NCI-H2227 (cell line): ENCODE measurements at regions not wholly inside any gene's neighbourhood (a gene's known extent, or its start where the extent isn't known, plus 50 kb on each side); places are given as distances from the start of the nearest gene placed in this dataset.

ENCODE experiments used
- DNase-seq: peaks from one replicate; lab custom pipeline; 2025; ENCODE audit not compliant: unreplicated experiment; lab: John Stamatoyannopoulos, UW

DNA sequence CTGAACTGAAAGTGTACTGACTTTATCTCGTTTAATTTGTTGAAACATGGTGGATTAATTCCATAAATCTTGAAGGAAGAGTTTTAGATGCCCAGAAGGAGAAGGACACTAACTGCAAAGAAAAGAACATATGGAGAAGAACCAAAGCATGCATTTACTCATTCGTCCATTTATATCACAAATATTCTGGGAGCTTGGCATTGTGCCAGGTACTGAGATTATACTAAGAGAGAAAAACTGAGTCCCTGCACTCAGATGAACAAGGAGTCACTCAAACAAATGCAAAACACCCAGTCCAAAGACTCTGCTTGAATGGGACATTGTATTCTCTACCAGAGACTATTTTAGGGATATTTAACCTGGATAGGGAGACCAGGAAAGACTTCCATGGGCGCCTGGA, 588.0 kb upstream of the MGMT start:
- DNase-seq = no peak

DNA sequence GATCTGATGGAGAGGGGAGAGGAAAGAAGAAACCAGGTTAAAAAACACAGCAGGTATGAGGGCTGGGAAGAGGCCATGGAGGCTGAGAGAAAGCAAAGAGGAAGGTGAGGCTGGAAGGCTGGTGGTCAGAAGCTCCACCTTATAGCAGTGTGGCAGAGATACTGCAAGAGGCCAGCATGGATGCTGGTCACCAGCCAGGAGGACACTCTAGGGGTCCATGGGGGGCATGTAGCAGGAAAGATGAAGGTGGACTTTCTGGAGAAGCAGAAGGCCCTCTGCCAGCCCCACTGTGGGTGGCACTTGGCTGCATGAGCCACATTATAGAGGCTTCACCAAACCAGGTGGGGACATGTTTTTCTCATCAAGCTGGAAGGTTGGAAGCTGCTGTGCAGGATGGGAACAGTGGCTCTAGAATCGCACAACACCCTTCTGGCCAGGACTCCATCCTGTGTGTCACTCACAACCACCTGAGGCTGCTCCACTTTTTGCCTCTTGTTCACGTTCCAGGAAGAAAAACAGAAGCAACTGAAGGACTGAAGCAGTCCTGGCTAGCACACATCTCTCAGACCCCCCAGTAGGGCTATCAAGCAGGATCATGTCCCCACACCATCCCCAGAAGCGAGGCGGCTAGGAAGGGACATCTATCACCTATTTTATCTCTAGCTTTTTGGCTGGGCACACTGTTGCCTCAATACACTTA, 587.5 kb upstream of the MGMT start:
- DNase-seq = no peak

DNA sequence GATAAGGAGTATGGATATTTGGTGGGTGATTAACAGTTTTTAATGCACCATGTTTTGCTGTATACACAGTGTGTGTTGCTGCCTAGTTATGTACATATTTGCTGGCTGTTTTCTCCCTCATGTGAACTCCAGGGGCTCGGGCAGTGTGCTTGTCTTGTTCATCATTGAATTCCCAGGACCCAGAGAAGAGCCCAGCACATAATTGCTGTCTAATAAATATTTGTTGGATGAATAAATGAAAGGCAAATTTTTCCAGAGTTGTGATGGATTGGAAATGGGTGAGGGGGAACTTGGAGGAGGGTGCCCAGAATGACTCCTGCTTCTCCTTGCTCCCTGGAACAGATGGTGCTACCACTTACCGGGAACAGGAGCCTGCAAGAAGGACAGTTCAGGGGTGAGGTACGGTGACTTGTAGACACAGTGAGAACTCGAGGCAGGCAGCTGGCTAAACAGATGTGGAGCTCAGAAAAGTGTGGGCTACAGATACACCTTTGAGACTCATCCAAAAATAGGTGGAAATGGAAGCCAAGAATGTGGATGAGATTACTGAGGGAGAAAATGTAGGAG, 586.8 kb upstream of the MGMT start:
- no peak for DNase-seq

- DNase-seq = no peak
Observed at GRCh38 chr10:128881086-128881485, 586.0 kb upstream of the MGMT start.

DNA sequence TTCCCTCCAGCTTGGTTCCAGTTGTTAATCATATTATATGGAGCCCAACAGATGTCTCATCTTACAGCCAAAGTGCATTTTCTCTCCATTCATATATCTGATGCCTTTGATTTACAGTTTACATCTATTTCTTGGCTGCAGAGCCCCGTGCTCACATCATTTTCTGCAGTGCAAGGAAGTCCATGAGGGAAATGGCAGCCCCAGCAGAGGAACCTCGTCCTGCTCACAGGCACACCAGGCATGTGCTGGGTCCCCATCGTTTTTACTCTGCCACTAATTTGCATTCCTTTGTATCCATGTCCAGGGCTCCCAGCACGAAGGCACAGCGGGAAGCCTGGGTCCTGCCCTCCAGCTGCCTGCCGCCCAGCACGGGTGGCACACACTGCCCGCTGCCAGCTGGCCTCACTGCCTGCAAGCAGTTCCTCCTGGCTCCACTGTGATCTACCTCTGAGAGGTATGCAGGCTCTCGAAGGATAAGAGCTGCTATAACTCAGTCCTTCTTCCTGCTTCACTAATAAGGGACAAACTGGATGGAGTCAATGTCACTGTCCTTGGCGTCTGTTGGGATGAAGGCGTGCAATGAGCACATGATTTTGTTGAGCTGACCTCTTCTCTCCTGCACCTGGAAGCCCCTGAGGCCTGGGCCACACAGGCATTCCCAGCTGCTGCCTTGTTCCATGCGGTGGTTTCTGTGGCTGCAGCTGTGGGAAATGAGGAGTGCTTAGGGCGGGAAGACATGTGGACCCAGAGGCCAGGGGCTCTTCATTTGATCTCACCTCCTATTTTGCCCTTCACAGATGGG, 583.6 kb upstream of the MGMT start:
- DNase-seq = no peak

- DNase-seq = no peak
Observed at GRCh38 chr10:128884033-128884425, 583.0 kb upstream of the MGMT start.

- DNase-seq = no peak
Observed at GRCh38 chr10:128884496-128885072, 582.5 kb upstream of the MGMT start.

- no peak for DNase-seq
Observed at GRCh38 chr10:128885573-128886555, 581.2 kb upstream of the MGMT start.

DNA sequence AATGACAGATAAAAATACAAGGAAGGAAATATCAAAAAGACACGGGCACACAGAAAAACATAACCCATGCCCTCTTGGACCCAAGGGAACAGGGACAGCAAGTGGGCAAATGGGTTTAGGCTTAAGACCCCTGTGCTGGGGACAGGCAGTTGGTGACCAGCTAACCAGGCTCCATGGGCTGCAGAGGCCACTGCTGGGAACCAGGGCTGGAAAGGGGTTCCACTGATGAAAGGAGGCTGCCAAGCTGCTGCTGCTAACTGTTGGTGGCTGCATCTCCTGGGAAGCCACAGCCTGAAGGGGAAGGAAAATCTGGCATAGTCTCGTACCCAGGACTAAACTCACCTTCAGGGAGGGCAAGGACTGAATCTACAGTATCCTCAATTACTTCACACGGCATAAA, 579.2 kb upstream of the MGMT start:
- no peak for DNase-seq

DNA sequence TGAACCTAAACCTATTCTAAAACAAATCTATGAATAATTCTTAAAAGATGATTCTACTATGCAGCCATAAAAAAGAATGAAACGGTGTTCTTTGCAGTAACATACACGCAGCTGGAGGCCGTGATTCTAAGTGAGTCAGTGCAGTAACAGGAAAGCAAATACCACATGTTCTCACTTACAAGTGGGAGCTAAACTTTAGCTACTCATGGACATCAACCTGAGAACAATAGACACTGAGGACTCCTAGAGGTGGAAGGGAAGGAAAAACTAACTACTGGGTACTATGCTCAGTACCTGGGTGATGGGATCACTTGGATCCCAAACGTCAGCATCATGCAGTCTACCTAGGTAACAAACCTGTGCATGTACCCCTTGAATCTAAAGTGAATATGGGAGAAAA, 575.0 kb upstream of the MGMT start:
- DNase-seq = no peak

- DNase-seq = no peak
Observed at GRCh38 chr10:128894641-128895040, 572.4 kb upstream of the MGMT start.

GRCh38 chr10:128895473-128895872, 571.6 kb upstream of the MGMT start:
- DNase-seq = no peak

GRCh38 chr10:128896116-128896795, 570.8 kb upstream of the MGMT start:
- DNase-seq = no peak

DNA sequence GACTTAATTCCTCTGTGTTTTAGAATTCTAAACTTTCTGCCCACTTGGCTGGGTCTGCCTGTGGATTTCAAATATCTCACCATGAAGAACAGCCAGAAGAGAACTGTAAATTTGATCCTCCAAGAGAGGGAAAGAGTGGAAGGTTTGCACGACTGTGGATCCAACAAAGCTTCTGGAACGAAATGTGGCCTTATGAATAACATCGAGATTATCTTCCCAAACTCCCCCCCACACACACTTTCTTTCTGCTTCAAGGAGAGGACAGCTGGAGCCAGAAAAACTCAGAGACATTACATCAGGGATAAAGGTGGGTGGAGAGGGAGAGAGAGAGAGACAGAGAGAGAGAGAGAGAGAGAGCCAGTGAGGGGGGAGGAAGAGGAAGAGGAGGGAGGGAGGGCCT, 570.1 kb upstream of the MGMT start:
- DNase-seq = no peak

- DNase-seq = no peak
Observed at GRCh38 chr10:128897401-128898129, 569.5 kb upstream of the MGMT start.

DNA sequence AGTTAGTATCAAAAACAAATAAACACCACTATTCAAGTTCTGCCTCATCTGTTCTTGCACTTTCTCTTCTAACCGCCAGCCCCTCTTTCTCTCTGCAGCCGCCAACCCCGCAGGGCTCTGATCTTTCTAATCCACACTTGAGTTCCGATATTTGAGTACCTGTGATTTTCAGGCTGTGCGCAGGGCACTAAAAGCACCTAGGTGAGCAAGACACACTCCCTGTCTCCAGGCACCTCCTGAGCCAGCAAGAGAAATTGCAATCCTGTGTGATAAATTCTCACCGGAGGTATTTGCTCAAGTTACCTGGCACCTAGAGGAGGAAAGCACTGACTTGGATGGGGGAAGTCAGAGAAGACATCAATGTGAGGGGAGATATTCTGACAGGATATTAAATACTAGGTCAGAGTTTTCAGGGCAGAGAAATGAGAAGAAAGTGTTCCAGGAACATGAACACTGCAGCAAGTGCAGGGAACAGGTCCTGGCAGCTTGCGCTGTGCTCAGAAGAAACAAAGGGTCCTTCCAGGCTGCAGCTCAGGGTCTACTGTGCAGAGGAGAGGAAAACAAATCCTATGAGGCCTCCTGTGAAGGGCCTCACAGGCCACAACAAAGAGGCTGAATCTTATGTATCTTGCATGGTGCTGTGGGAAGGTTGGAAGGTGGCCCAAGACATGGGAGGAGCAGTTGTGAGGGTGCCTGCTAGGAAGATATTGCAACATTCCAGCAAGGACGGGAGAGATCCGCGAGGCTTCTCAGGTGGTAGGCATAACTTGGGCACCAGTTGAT, 568.7 kb upstream of the MGMT start:
- no peak for DNase-seq

- DNase-seq = no peak
Observed at GRCh38 chr10:128898916-128899195, 568.2 kb upstream of the MGMT start.

DNA sequence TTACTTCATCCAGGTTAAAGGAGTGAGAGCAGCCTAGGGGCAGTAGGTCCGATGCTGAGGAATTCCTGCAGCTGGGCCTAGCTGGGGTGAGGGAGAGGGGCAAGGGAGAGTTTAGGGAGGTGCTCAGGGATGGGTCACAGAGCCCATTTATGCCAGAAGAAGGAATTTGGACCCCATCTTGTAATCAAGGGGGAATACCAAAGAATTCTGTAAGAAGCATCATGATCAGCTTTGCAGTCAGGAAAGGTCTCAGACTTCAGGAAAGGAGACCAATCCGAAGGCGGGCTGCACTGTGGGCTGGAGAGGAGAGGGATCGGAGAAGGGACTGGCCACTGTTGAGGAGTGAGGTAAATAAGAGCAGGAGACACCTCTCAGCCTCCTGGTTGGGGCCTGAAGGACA, 566.6 kb upstream of the MGMT start:
- no peak for DNase-seq

GRCh38 chr10:128901236-128901635, 565.8 kb upstream of the MGMT start:
- DNase-seq = no peak
